Keratinocyte (primary cell): ENCODE measurements at regions not wholly inside any gene's neighbourhood (a gene's known extent, or its start where the extent isn't known, plus 50 kb on each side); places are given as distances from the start of the nearest gene placed in this dataset.

ENCODE experiments used
- DNase-seq: peaks from one replicate; pipeline ENCODE4 v3.0.0-alpha.2; 2011; ENCODE audit warnings: low read depth, missing footprints, low spot score
- FAIRE-seq: peaks from 2 replicates; lab custom pipeline; 2011; peaks lifted over from hg19 to GRCh38; lab: Jason Lieb, UNC
- H2AFZ ChIP-seq: 2 replicates; pipeline ENCODE4 v1.6.0; 2012; ENCODE audit warnings: low read length, control low read depth, inconsistent platforms; ENCODE audit not compliant: control insufficient read depth
- H3K27ac ChIP-seq: 2 replicates; pipeline ENCODE4 v1.5.1; 2011; ENCODE audit warnings: low read length; ENCODE audit not compliant: control insufficient read depth, insufficient read depth
- H3K27me3 ChIP-seq: 3 replicates; pipeline ENCODE4 v1.6.0; 2011; ENCODE audit warnings: low read length; ENCODE audit not compliant: control insufficient read depth, insufficient read depth; ENCODE audit errors: extremely low read depth
- H3K36me3 ChIP-seq, 2 experiments: 2 replicates in 1 of 2; 3 replicates in 1 of 2; pipeline ENCODE4 v1.5.1; 2011; ENCODE audit warnings: low read length in 2 of 2, mild to moderate bottlenecking in 1 of 2; ENCODE audit not compliant: control insufficient read depth in 2 of 2, insufficient read depth in 2 of 2; ENCODE audit errors: extremely low read depth in 1 of 2
- H3K4me1 ChIP-seq: 3 replicates; pipeline ENCODE4 v1.5.1; 2011; ENCODE audit warnings: low read length; ENCODE audit not compliant: control insufficient read depth, insufficient read depth; ENCODE audit errors: extremely low read depth
- H3K4me2 ChIP-seq: 3 replicates; pipeline ENCODE4 v1.6.0; 2011; ENCODE audit warnings: low read depth, low read length; ENCODE audit not compliant: control insufficient read depth, insufficient read depth; ENCODE audit errors: extremely low read depth
- H3K4me3 ChIP-seq, 3 experiments: fragments of 200-600 bp in 1 of 3; sonication (generic) in 1 of 3; 2 replicates in 2 of 3; 3 replicates in 1 of 3; pipeline ENCODE4 v1.5.1; 2011 to 2016; ENCODE audit warnings: low read length in 3 of 3, mild to moderate bottlenecking in 3 of 3, control low read depth in 2 of 3, inconsistent platforms in 1 of 3, low read depth in 1 of 3, mixed read lengths in 1 of 3, mixed run types in 1 of 3, moderate library complexity in 1 of 3; ENCODE audit not compliant: control insufficient read depth in 2 of 3, insufficient read depth in 2 of 3; ENCODE audit errors: extremely low read depth in 1 of 3
- H3K79me2 ChIP-seq: 2 replicates; pipeline ENCODE4 v1.6.0; 2012; ENCODE audit warnings: low read length; ENCODE audit not compliant: control insufficient read depth, insufficient read depth
- H3K9ac ChIP-seq: 3 replicates; pipeline ENCODE4 v1.6.0; 2011; ENCODE audit warnings: low read length; ENCODE audit not compliant: control insufficient read depth, insufficient read depth; ENCODE audit errors: extremely low read depth
- H3K9me1 ChIP-seq: 3 replicates; pipeline ENCODE4 v1.6.0; 2011; ENCODE audit warnings: low read length; ENCODE audit not compliant: control insufficient read depth, insufficient read depth; ENCODE audit errors: extremely low read depth
- H3K9me3 ChIP-seq: 2 replicates; pipeline ENCODE4 v1.5.1; 2012; ENCODE audit warnings: low read depth, low read length; ENCODE audit not compliant: control insufficient read depth
- H4K20me1 ChIP-seq: 3 replicates; pipeline ENCODE4 v1.6.0; 2011; ENCODE audit warnings: low read length; ENCODE audit not compliant: control insufficient read depth, insufficient read depth; ENCODE audit errors: extremely low read depth
- EZH2 ChIP-seq: IDR thresholded peaks from one replicate; pipeline ENCODE4 v1.6.1; 2012; ENCODE audit warnings: inconsistent platforms, mild to moderate bottlenecking, low read length, moderate library complexity
- dilution Hi-C: fragments of 300-500 bp; cut with MboI; formaldehyde crosslinking; loops from one replicate; pipeline ENCODE4 v1.7.0; 2020; ENCODE audit warnings: low sequenced_read_pairs; ENCODE audit not compliant: extremely low pct_ligation_motif_present
- TF ChIP-seq, protein P1 (sequence below), 3 experiments: IDR thresholded peaks in 1 of 3; conservative IDR thresholded peaks in 1 of 3; optimal IDR thresholded peaks in 1 of 3; 2 replicates in 2 of 3; 3 replicates in 1 of 3; pipeline versions ENCODE3 to v1.5.1; 2011; ENCODE audit warnings: low read length in 3 of 3, mild to moderate bottlenecking in 3 of 3, moderate library complexity in 2 of 3, control low read depth in 1 of 3, inconsistent platforms in 1 of 3; ENCODE audit not compliant: insufficient read depth in 2 of 3; ENCODE audit errors: extremely low read depth in 1 of 3

DNA sequence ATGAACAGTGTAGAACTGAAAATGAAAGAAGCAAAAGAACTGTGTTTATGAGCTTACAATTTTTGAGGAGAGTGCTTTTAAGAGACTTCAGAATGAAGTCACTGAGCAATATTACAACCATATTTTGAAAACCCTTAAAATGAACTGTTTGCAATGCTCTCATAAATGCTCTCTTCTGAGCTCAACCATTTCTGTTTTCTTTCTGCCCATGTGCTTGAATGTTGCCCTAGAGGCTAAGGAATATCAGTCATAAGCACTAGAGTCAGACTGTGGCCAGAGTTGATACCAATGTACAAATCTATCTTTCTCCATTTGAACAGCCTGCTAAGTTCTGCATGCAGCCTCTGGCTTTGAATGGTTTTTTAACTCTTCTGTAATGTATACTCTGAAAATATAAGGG, 1092.8 kb downstream of the PCDH9 start:
- H2AFZ ChIP-seq = no peak overlapping the region
- H3K4me3 ChIP-seq = no peak overlapping the region
- H3K9me1 ChIP-seq = no peaks in the 10 kb centered on the region
- dilution Hi-C loops = no loop called here
- FAIRE-seq (no peak), DNase-seq (no peak)
- TF ChIP-seq, protein P1, sequence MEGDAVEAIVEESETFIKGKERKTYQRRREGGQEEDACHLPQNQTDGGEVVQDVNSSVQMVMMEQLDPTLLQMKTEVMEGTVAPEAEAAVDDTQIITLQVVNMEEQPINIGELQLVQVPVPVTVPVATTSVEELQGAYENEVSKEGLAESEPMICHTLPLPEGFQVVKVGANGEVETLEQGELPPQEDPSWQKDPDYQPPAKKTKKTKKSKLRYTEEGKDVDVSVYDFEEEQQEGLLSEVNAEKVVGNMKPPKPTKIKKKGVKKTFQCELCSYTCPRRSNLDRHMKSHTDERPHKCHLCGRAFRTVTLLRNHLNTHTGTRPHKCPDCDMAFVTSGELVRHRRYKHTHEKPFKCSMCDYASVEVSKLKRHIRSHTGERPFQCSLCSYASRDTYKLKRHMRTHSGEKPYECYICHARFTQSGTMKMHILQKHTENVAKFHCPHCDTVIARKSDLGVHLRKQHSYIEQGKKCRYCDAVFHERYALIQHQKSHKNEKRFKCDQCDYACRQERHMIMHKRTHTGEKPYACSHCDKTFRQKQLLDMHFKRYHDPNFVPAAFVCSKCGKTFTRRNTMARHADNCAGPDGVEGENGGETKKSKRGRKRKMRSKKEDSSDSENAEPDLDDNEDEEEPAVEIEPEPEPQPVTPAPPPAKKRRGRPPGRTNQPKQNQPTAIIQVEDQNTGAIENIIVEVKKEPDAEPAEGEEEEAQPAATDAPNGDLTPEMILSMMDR (optimal IDR thresholded peaks at IDR 0.05 in 1 of 3, IDR thresholded peaks at IDR 0.05 in 1 of 3, conservative IDR thresholded peaks at IDR 0.05 in 1 of 3; ENCODE audit: extremely low read depth in 1 of 3, insufficient read depth in 2 of 3, low read length in 3 of 3) = no peak
- TF ChIP-seq EZH2 = no peak
- no peak overlapping the region for H3K4me2 ChIP-seq
- H3K79me2 ChIP-seq = no peaks in the 10 kb centered on the region
- no peaks in the 10 kb centered on the region for H3K27me3 ChIP-seq
- no peak overlapping the region for H3K27ac ChIP-seq
- no peak overlapping the region for H3K9ac ChIP-seq
- no peaks in the 10 kb centered on the region for H4K20me1 ChIP-seq
- no peaks in the 10 kb centered on the region for H3K9me3 ChIP-seq
- H3K36me3 ChIP-seq = no peaks in the 10 kb centered on the region
- H3K4me1 ChIP-seq = no peaks in the 10 kb centered on the region

DNA sequence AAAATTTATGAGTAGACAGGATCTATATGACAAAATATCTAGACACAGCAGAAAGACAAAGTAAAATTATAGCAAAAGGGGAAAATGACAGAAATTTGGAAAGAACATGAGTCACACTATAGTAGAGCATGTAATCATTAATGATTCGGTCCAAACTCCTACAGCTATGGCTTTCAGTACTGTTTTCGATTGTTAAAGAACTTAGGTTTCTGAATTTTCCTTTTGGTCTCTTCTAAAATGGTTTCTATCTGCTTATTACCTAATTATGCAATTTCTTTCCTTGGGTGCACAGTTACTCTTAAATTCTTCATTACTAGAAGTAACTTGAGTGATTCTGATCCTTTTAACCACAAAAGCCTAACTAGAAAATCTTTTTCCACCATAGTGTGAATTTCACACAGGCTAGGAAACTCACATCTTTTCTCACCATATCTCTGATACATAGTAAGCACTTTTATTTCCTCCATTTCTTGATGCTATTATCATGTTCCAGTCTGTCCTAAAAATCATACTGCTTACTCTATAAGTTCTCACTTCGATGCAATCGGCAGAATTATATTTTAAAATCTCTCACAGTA, 1101.4 kb downstream of the PCDH9 start:
- Histone ChIP-seq H3K79me2 (no peaks in the 10 kb centered on the region), H4K20me1 (no peaks in the 10 kb centered on the region), H2AFZ (no peak overlapping the region), H3K36me3 (no peaks in the 10 kb centered on the region), H3K9ac (no peak overlapping the region), H3K9me1 (no peaks in the 10 kb centered on the region), H3K9me3 (no peaks in the 10 kb centered on the region), H3K4me2 (no peak overlapping the region), H3K27ac (no peak overlapping the region), H3K4me1 (no peaks in the 10 kb centered on the region), H3K27me3 (no peaks in the 10 kb centered on the region), H3K4me3 (no peak overlapping the region)
- FAIRE-seq = no peak
- TF ChIP-seq, protein P1 (optimal IDR thresholded peaks at IDR 0.05 in 1 of 3, IDR thresholded peaks at IDR 0.05 in 1 of 3, conservative IDR thresholded peaks at IDR 0.05 in 1 of 3; ENCODE audit: extremely low read depth in 1 of 3, insufficient read depth in 2 of 3, low read length in 3 of 3) = no peak
- DNase-seq = no peak
- dilution Hi-C loops = no loop called here
